ENCODE measurements at regions not wholly inside any gene's neighbourhood (a gene's known extent, or its start where the extent isn't known, plus 50 kb on each side); places are given as distances from the start of the nearest gene placed in this dataset.

GRCh38 chr12:61523276-61523992 is 736.8 kb upstream of the USP15 start:
- H3K27me3 ChIP-seq (ENCODE audit: insufficient read depth, low read length) = no peaks in the 10 kb centered on the region
- no peaks in the 10 kb centered on the region for H3K4me1 ChIP-seq (ENCODE audit: control insufficient read depth, insufficient read depth, low read length, unreplicated experiment)
- H3K4me3 ChIP-seq (ENCODE audit: low read depth, low read length) = no peak overlapping the region
- no peak overlapping the region for H3K27ac ChIP-seq (ENCODE audit: low read depth, low read length)
- no peak overlapping the region for H2AFZ ChIP-seq (ENCODE audit: low read length, unreplicated experiment)
- no peaks in the 10 kb centered on the region for H3K79me2 ChIP-seq (ENCODE audit: control insufficient read depth, insufficient read depth, low read length, unreplicated experiment)
- no peaks in the 10 kb centered on the region for H3K36me3 ChIP-seq (ENCODE audit: insufficient read depth, low read length)

- no peak overlapping the region for H3K4me3 ChIP-seq (ENCODE audit: low read depth, low read length)
- no peak overlapping the region for H2AFZ ChIP-seq (ENCODE audit: low read length, unreplicated experiment)
- H3K36me3 ChIP-seq (ENCODE audit: insufficient read depth, low read length) = no peaks in the 10 kb centered on the region
- no peak overlapping the region for H3K27ac ChIP-seq (ENCODE audit: low read depth, low read length)
- H3K4me1 ChIP-seq (ENCODE audit: control insufficient read depth, insufficient read depth, low read length, unreplicated experiment) = no peaks in the 10 kb centered on the region
- no peaks in the 10 kb centered on the region for H3K79me2 ChIP-seq (ENCODE audit: control insufficient read depth, insufficient read depth, low read length, unreplicated experiment)
- no peaks in the 10 kb centered on the region for H3K27me3 ChIP-seq (ENCODE audit: insufficient read depth, low read length)
Measured at GRCh38 chr12:61524851-61525250, 735.4 kb upstream of the USP15 start.

GRCh38 chr12:61525331-61525730 is 734.9 kb upstream of the USP15 start:
- Histone ChIP-seq H3K4me1 (ENCODE audit: control insufficient read depth, insufficient read depth, low read length, unreplicated experiment) (no peaks in the 10 kb centered on the region), H3K27me3 (ENCODE audit: insufficient read depth, low read length) (no peaks in the 10 kb centered on the region), H2AFZ (ENCODE audit: low read length, unreplicated experiment) (no peak overlapping the region), H3K27ac (ENCODE audit: low read depth, low read length) (no peak overlapping the region), H3K36me3 (ENCODE audit: insufficient read depth, low read length) (no peaks in the 10 kb centered on the region), H3K79me2 (ENCODE audit: control insufficient read depth, insufficient read depth, low read length, unreplicated experiment) (no peaks in the 10 kb centered on the region), H3K4me3 (ENCODE audit: low read depth, low read length) (no peak overlapping the region)

- Histone ChIP-seq H3K27ac (ENCODE audit: low read depth, low read length) (no peak overlapping the region), H3K36me3 (ENCODE audit: insufficient read depth, low read length) (no peaks in the 10 kb centered on the region), H3K79me2 (ENCODE audit: control insufficient read depth, insufficient read depth, low read length, unreplicated experiment) (no peaks in the 10 kb centered on the region), H2AFZ (ENCODE audit: low read length, unreplicated experiment) (no peak overlapping the region), H3K4me3 (ENCODE audit: low read depth, low read length) (no peak overlapping the region), H3K4me1 (ENCODE audit: control insufficient read depth, insufficient read depth, low read length, unreplicated experiment) (no peaks in the 10 kb centered on the region), H3K27me3 (ENCODE audit: insufficient read depth, low read length) (no peaks in the 10 kb centered on the region)
Measured at GRCh38 chr12:61530456-61530855, 729.7 kb upstream of the USP15 start.

- Histone ChIP-seq H3K79me2 (ENCODE audit: control insufficient read depth, insufficient read depth, low read length, unreplicated experiment) (no peaks in the 10 kb centered on the region), H2AFZ (ENCODE audit: low read length, unreplicated experiment) (no peak overlapping the region)
Measured at GRCh38 chr12:61531195-61531594, 729.0 kb upstream of the USP15 start.

GRCh38 chr12:61536117-61536516 is 724.1 kb upstream of the USP15 start:
- Histone ChIP-seq H3K4me3 (ENCODE audit: low read depth, low read length) (no peak overlapping the region), H3K36me3 (ENCODE audit: insufficient read depth, low read length) (no peaks in the 10 kb centered on the region), H2AFZ (ENCODE audit: low read length, unreplicated experiment) (no peak overlapping the region), H3K79me2 (ENCODE audit: control insufficient read depth, insufficient read depth, low read length, unreplicated experiment) (no peaks in the 10 kb centered on the region), H3K4me1 (ENCODE audit: control insufficient read depth, insufficient read depth, low read length, unreplicated experiment) (no peaks in the 10 kb centered on the region), H3K27me3 (ENCODE audit: insufficient read depth, low read length) (no peaks in the 10 kb centered on the region), H3K27ac (ENCODE audit: low read depth, low read length) (no peak overlapping the region)

More at GRCh38 chr12:61531195-61531594, 729.0 kb upstream of the USP15 start:
- no peak overlapping the region for H3K4me3 ChIP-seq (ENCODE audit: low read depth, low read length)
- no peaks in the 10 kb centered on the region for H3K4me1 ChIP-seq (ENCODE audit: control insufficient read depth, insufficient read depth, low read length, unreplicated experiment)
- H3K36me3 ChIP-seq (ENCODE audit: insufficient read depth, low read length) = no peaks in the 10 kb centered on the region
- H3K27me3 ChIP-seq (ENCODE audit: insufficient read depth, low read length) = no peaks in the 10 kb centered on the region
- no peak overlapping the region for H3K27ac ChIP-seq (ENCODE audit: low read depth, low read length)

GRCh38 chr12:61536525-61536924 is 723.7 kb upstream of the USP15 start:
- Histone ChIP-seq H3K36me3 (ENCODE audit: insufficient read depth, low read length) (no peaks in the 10 kb centered on the region), H3K4me1 (ENCODE audit: control insufficient read depth, insufficient read depth, low read length, unreplicated experiment) (no peaks in the 10 kb centered on the region), H2AFZ (ENCODE audit: low read length, unreplicated experiment) (no peak overlapping the region), H3K4me3 (ENCODE audit: low read depth, low read length) (no peak overlapping the region), H3K27me3 (ENCODE audit: insufficient read depth, low read length) (no peaks in the 10 kb centered on the region), H3K79me2 (ENCODE audit: control insufficient read depth, insufficient read depth, low read length, unreplicated experiment) (no peaks in the 10 kb centered on the region), H3K27ac (ENCODE audit: low read depth, low read length) (no peak overlapping the region)

GRCh38 chr12:61538951-61539350 is 721.3 kb upstream of the USP15 start:
- H2AFZ ChIP-seq (ENCODE audit: low read length, unreplicated experiment) = no peak overlapping the region
- H3K79me2 ChIP-seq (ENCODE audit: control insufficient read depth, insufficient read depth, low read length, unreplicated experiment) = no peaks in the 10 kb centered on the region
- H3K4me3 ChIP-seq (ENCODE audit: low read depth, low read length) = no peak overlapping the region
- H3K27ac ChIP-seq (ENCODE audit: low read depth, low read length) = no peak overlapping the region
- no peaks in the 10 kb centered on the region for H3K4me1 ChIP-seq (ENCODE audit: control insufficient read depth, insufficient read depth, low read length, unreplicated experiment)
- H3K36me3 ChIP-seq (ENCODE audit: insufficient read depth, low read length) = no peaks in the 10 kb centered on the region
- H3K27me3 ChIP-seq (ENCODE audit: insufficient read depth, low read length) = no peaks in the 10 kb centered on the region

GRCh38 chr12:61542551-61542950 is 717.7 kb upstream of the USP15 start:
- Histone ChIP-seq H3K4me1 (ENCODE audit: control insufficient read depth, insufficient read depth, low read length, unreplicated experiment) (no peaks in the 10 kb centered on the region), H3K27me3 (ENCODE audit: insufficient read depth, low read length) (no peaks in the 10 kb centered on the region), H3K4me3 (ENCODE audit: low read depth, low read length) (no peak overlapping the region), H3K79me2 (ENCODE audit: control insufficient read depth, insufficient read depth, low read length, unreplicated experiment) (no peaks in the 10 kb centered on the region), H3K36me3 (ENCODE audit: insufficient read depth, low read length) (no peaks in the 10 kb centered on the region), H2AFZ (ENCODE audit: low read length, unreplicated experiment) (no peak overlapping the region), H3K27ac (ENCODE audit: low read depth, low read length) (no peak overlapping the region)

- Histone ChIP-seq H3K36me3 (ENCODE audit: insufficient read depth, low read length) (no peaks in the 10 kb centered on the region), H3K79me2 (ENCODE audit: control insufficient read depth, insufficient read depth, low read length, unreplicated experiment) (no peaks in the 10 kb centered on the region), H3K27ac (ENCODE audit: low read depth, low read length) (no peak overlapping the region), H3K27me3 (ENCODE audit: insufficient read depth, low read length) (no peaks in the 10 kb centered on the region), H3K4me1 (ENCODE audit: control insufficient read depth, insufficient read depth, low read length, unreplicated experiment) (no peaks in the 10 kb centered on the region), H2AFZ (ENCODE audit: low read length, unreplicated experiment) (no peak overlapping the region), H3K4me3 (ENCODE audit: low read depth, low read length) (no peak overlapping the region)
Measured at GRCh38 chr12:61546296-61546695, 713.9 kb upstream of the USP15 start.

GRCh38 chr12:61553091-61553490 is 707.1 kb upstream of the USP15 start:
- H3K79me2 ChIP-seq (ENCODE audit: control insufficient read depth, insufficient read depth, low read length, unreplicated experiment) = no peaks in the 10 kb centered on the region
- no peak overlapping the region for H3K27ac ChIP-seq (ENCODE audit: low read depth, low read length)
- H3K4me3 ChIP-seq (ENCODE audit: low read depth, low read length) = no peak overlapping the region
- H3K27me3 ChIP-seq (ENCODE audit: insufficient read depth, low read length) = no peaks in the 10 kb centered on the region
- H3K36me3 ChIP-seq (ENCODE audit: insufficient read depth, low read length) = no peaks in the 10 kb centered on the region
- no peak overlapping the region for H2AFZ ChIP-seq (ENCODE audit: low read length, unreplicated experiment)
- H3K4me1 ChIP-seq (ENCODE audit: control insufficient read depth, insufficient read depth, low read length, unreplicated experiment) = no peaks in the 10 kb centered on the region
